WERI-Rb-1 (cell line): ENCODE measurements at regions not wholly inside any gene's neighbourhood (a gene's known extent, or its start where the extent isn't known, plus 50 kb on each side); places are given as distances from the start of the nearest gene placed in this dataset.

Experiments
- DNase-seq: peaks from one replicate; pipeline ENCODE4 v3.0.0-alpha.2; 2020
- H3K27ac ChIP-seq: fragments of 250-450 bp; sonication (Bioruptor Pico); 2 replicates; pipeline ENCODE4 v1.5.1; 2020; ENCODE audit warnings: mild to moderate bottlenecking, moderate library complexity
- H3K27me3 ChIP-seq: fragments of 250-450 bp; sonication (Bioruptor Pico); 2 replicates; pipeline ENCODE4 v1.5.1; 2021; ENCODE audit warnings: mild to moderate bottlenecking, low read depth, moderate library complexity; ENCODE audit not compliant: insufficient read depth, severe bottlenecking
- H3K36me3 ChIP-seq: fragments of 250-450 bp; sonication (Bioruptor Pico); 2 replicates; pipeline ENCODE4 v1.5.1; 2020; ENCODE audit warnings: mild to moderate bottlenecking, moderate library complexity
- H3K4me3 ChIP-seq: 2 replicates; pipeline ENCODE4 v1.5.1; 2011; ENCODE audit warnings: low read depth, mild to moderate bottlenecking, control low read depth, low read length
- H3K9me3 ChIP-seq: fragments of 250-450 bp; sonication (Bioruptor Pico); 2 replicates; pipeline ENCODE4 v1.5.1; 2021; ENCODE audit warnings: mild to moderate bottlenecking, moderate library complexity; ENCODE audit not compliant: severe bottlenecking
- TF ChIP-seq, protein P1 (sequence below): IDR thresholded peaks from 2 replicates; pipeline ENCODE4 v1.5.1; 2011; ENCODE audit warnings: low read depth, mild to moderate bottlenecking, control low read depth, inconsistent platforms, low read length

DNA sequence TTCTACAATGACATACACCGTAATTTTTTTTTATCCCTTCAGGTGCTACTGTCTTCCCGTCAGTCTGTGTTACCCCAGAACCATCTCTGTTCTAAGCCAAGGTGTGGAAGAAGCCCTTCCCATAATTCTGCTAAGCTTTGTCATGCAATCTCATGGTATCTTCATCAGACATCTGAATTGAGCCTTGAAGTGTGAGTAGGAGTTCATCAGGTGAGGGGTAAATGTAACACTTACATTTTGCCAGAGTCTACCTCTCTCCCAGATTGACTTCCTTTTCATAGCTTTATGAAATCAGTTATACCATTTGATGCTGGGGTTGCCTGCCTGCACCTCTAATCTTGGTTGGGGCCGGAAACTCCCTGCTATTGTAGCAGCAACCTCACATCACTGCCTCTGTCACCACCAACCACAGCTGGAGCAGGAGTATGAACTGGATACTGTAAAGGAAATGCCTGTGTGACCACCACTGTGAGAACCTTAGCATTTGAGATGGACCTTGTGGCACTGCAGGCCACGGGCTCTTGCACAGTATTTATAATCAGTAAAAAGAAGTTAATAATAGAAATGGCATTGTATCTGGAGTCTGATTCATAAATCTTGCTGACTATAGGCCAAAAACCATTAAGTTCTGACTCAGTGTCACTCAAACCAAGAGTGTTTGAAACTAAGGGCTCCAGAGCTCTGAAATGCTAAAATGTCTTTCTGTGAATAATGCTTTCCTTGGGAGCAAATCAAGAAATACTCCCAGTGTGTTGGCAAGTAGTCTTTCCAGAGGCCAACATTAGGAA is 58.7 kb upstream of the STK38L start:
- TF ChIP-seq, protein P1, sequence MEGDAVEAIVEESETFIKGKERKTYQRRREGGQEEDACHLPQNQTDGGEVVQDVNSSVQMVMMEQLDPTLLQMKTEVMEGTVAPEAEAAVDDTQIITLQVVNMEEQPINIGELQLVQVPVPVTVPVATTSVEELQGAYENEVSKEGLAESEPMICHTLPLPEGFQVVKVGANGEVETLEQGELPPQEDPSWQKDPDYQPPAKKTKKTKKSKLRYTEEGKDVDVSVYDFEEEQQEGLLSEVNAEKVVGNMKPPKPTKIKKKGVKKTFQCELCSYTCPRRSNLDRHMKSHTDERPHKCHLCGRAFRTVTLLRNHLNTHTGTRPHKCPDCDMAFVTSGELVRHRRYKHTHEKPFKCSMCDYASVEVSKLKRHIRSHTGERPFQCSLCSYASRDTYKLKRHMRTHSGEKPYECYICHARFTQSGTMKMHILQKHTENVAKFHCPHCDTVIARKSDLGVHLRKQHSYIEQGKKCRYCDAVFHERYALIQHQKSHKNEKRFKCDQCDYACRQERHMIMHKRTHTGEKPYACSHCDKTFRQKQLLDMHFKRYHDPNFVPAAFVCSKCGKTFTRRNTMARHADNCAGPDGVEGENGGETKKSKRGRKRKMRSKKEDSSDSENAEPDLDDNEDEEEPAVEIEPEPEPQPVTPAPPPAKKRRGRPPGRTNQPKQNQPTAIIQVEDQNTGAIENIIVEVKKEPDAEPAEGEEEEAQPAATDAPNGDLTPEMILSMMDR = no peak
- no peak overlapping the region for H3K27ac ChIP-seq
- no peak for DNase-seq
- H3K36me3 ChIP-seq = no peaks in the 10 kb centered on the region
- H3K9me3 ChIP-seq = no peaks in the 10 kb centered on the region
- no peaks in the 10 kb centered on the region for H3K27me3 ChIP-seq
- H3K4me3 ChIP-seq = no peak overlapping the region

DNA sequence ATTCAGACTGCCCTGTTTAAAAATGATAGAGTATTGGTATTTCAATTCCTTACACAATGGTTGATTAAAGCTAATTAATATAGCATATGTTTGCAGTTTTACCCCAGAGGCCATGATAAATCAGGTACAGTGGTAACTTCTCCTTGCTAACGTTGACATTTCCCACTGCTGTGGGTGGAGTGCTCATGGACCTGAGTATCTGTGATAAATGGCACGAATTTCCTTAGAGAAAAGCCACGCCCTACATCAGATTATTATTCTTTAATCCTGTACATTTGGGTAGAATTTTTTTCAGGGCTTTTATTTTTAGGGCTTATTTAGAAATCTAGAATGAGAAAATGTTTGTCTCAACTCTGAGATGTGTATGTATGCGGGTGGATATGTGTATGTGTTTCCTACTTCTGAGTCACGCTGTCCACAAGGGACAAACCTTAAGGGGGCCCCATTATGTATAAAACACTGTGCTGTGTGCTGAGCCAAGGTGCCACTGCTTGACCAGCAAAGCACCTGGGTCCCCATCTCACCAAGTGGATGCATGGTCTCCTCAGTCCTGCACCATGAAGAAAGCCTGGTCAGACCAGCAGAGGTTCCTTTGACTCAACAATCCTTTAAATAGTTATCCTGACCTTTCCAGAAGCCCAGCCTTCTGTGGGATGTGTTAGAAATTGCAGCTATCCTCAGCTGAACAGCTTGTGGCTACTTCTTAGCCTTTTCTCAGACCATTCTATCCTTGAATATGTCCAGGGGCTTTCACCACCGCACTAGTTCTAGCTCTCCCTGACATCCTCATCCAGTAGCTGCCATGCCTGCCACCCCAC is 57.9 kb upstream of the STK38L start:
- DNase-seq = no peak
- Histone ChIP-seq H3K27me3 (no peaks in the 10 kb centered on the region), H3K27ac (no peak overlapping the region)

DNA sequence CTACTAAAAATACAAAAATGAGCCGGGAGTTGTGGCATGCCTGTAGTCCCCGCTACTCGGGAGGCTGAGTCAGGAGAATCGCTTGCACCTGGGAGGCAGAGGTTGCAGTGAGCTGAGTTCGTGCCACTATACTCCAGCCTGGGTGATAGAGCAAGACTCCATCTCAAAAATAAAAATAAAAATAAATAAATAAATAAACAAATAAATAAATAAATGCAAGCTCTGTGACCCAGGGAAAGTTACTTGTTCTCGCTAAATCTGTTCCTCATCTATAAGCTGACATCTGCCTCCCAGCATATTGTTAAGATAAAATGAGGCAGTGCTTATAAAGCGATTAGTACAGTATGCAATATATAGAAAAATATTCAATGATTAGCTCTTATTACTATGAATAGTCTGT is 56.4 kb upstream of the STK38L start:
- H3K9me3 ChIP-seq = no peaks in the 10 kb centered on the region
- DNase-seq = no peak
- no peaks in the 10 kb centered on the region for H3K27me3 ChIP-seq
- TF ChIP-seq, protein P1 = no peak
- no peaks in the 10 kb centered on the region for H3K36me3 ChIP-seq
- H3K27ac ChIP-seq = no peak overlapping the region
- no peak overlapping the region for H3K4me3 ChIP-seq

More for the DNA sequence above, 57.9 kb upstream of the STK38L start:
- Histone ChIP-seq H3K9me3 (no peaks in the 10 kb centered on the region), H3K4me3 (no peak overlapping the region), H3K36me3 (no peaks in the 10 kb centered on the region)
- TF ChIP-seq, protein P1 = no peak

GRCh38 chr12:27190761-27191160 is 53.3 kb upstream of the STK38L start:
- no peak overlapping the region for H3K4me3 ChIP-seq
- H3K27me3 ChIP-seq = no peaks in the 10 kb centered on the region
- H3K9me3 ChIP-seq = no peaks in the 10 kb centered on the region
- H3K36me3 ChIP-seq = no peaks in the 10 kb centered on the region
- no peak for DNase-seq
- TF ChIP-seq, protein P1 = no peak
- H3K27ac ChIP-seq = no peak overlapping the region

DNA sequence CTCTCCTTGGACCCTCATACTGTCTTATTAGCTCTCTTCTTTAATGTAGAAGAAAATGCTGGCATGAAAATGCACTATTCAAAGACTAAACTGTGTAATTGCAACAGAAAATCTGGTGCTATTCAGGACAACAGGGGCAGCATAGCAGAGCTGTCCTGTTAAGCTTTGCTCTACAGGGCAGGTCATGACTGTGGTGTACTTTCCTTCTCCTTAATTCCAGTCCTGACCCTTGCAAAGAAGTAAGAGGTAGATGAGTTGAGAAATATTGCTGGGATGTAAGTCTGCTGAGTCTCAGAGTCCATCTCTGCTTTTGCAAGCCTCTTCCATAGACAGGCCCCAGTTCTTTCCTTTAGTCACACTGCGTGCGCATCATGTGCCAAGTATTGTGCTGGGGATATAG is 52.6 kb upstream of the STK38L start:
- TF ChIP-seq, protein P1 = no peak
- Histone ChIP-seq H3K27me3 (no peaks in the 10 kb centered on the region), H3K27ac (no peak overlapping the region), H3K36me3 (no peaks in the 10 kb centered on the region), H3K4me3 (no peak overlapping the region), H3K9me3 (no peaks in the 10 kb centered on the region)
- no peak for DNase-seq
